Neural progenitor cell (in vitro differentiated cells): ENCODE measurements at regions not wholly inside any gene's neighbourhood (a gene's known extent, or its start where the extent isn't known, plus 50 kb on each side); places are given as distances from the start of the nearest gene placed in this dataset.

ENCODE experiments used
- DNase-seq: peaks from one replicate; pipeline ENCODE4 v3.0.0-alpha.2; 2016; ENCODE audit warnings: low spot score
- H2AFZ ChIP-seq: fragments of 200-600 bp; sonication (generic); replicated peaks from 2 replicates; pipeline ENCODE4 v1.6.1; 2016; ENCODE audit warnings: antibody characterized with exemption
- H3F3A ChIP-seq: fragments of 200-600 bp; sonication (generic); 2 replicates; pipeline ENCODE4 v1.6.1; 2016; ENCODE audit warnings: antibody characterized with exemption, low read depth
- H3K27ac ChIP-seq: fragments of 200-600 bp; sonication (generic); 2 replicates; pipeline ENCODE4 v1.5.1; 2016; ENCODE audit warnings: mild to moderate bottlenecking
- H3K27me3 ChIP-seq: fragments of 200-600 bp; sonication (generic); 2 replicates; pipeline ENCODE4 v1.6.1; 2016; ENCODE audit warnings: mild to moderate bottlenecking, moderate library complexity
- H3K36me3 ChIP-seq: fragments of 200-600 bp; sonication (generic); 2 replicates; pipeline ENCODE4 v1.5.1; 2016
- H3K4me1 ChIP-seq: fragments of 200-600 bp; sonication (generic); 2 replicates; pipeline ENCODE4 v1.6.1; 2016; ENCODE audit warnings: mixed run types
- H3K4me2 ChIP-seq: fragments of 200-600 bp; sonication (generic); 2 replicates; pipeline ENCODE4 v1.6.1; 2016
- H3K4me3 ChIP-seq: fragments of 200-600 bp; sonication (generic); 2 replicates; pipeline ENCODE4 v1.5.1; 2016
- H3K79me2 ChIP-seq: fragments of 200-600 bp; sonication (generic); 2 replicates; pipeline ENCODE4 v1.6.1; 2016; ENCODE audit warnings: low read depth
- H3K9ac ChIP-seq: fragments of 200-600 bp; sonication (generic); 2 replicates; pipeline ENCODE4 v1.6.1; 2016
- H3K9me3 ChIP-seq: fragments of 200-600 bp; sonication (generic); 2 replicates; pipeline ENCODE4 v1.5.1; 2016; ENCODE audit warnings: low read depth
- H4K20me1 ChIP-seq: fragments of 200-600 bp; sonication (generic); 2 replicates; pipeline ENCODE4 v1.6.1; 2016; ENCODE audit warnings: low read depth
- H3K27ac Mint-ChIP-seq: 3 replicates; pipeline ENCODE4 v1.8.0; 2021; ENCODE audit warnings: mixed read lengths
- H3K27me3 Mint-ChIP-seq: 2 replicates; pipeline ENCODE4 v1.8.0; 2022; ENCODE audit warnings: low read depth, mild to moderate bottlenecking, inconsistent platforms, moderate library complexity, mixed read lengths; ENCODE audit not compliant: insufficient read depth
- H3K36me3 Mint-ChIP-seq: 3 replicates; pipeline ENCODE4 v1.8.0; 2021; ENCODE audit warnings: mixed read lengths
- H3K4me1 Mint-ChIP-seq: 3 replicates; pipeline ENCODE4 v1.8.0; 2021; ENCODE audit warnings: mixed read lengths
- H3K4me3 Mint-ChIP-seq: 3 replicates; pipeline ENCODE4 v1.8.0; 2021; ENCODE audit warnings: mild to moderate bottlenecking, moderate library complexity, mixed read lengths
- H3K9me3 Mint-ChIP-seq: 3 replicates; pipeline ENCODE4 v1.8.0; 2020; ENCODE audit warnings: mixed read lengths
- EZH2 ChIP-seq: fragments of 200-600 bp; sonication (generic); IDR thresholded peaks from 2 replicates; pipeline ENCODE4 v1.6.1; 2017; ENCODE audit warnings: antibody characterized with exemption, mild to moderate bottlenecking, moderate library complexity
- EZH2phosphoT487 ChIP-seq: fragments of 200-600 bp; sonication (generic); IDR thresholded peaks from 2 replicates; pipeline ENCODE4 v1.6.1; 2017; ENCODE audit warnings: antibody characterized with exemption
- TF ChIP-seq, protein P1 (sequence below): fragments of 200-600 bp; sonication (generic); IDR thresholded peaks from 2 replicates; pipeline ENCODE4 v1.5.1; 2017; ENCODE audit warnings: antibody characterized with exemption, mild to moderate bottlenecking

DNA sequence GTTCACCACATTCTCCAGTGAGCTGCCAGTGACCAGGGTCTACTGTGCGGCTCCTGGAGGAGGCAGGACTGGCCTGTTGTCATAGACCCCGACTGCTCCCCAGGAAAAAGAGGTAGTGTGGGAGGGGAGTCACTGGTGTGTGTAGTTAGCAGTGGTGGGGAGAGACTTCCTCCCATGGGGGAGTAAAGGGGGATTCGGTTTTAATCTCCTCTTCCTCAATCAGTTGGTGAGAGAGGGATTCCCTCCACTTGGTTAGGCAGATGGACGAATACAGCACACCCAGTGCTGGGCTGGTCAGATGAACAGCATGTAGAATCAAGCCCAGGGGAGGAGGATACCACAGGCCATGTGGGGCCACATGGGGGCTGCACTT is 207.6 kb upstream of the S1PR3 start:
- H3K9ac ChIP-seq: no peak overlapping the region
- peaks cover 7% of the 10 kb centered on the region for H4K20me1 ChIP-seq
- TF ChIP-seq, protein P1, sequence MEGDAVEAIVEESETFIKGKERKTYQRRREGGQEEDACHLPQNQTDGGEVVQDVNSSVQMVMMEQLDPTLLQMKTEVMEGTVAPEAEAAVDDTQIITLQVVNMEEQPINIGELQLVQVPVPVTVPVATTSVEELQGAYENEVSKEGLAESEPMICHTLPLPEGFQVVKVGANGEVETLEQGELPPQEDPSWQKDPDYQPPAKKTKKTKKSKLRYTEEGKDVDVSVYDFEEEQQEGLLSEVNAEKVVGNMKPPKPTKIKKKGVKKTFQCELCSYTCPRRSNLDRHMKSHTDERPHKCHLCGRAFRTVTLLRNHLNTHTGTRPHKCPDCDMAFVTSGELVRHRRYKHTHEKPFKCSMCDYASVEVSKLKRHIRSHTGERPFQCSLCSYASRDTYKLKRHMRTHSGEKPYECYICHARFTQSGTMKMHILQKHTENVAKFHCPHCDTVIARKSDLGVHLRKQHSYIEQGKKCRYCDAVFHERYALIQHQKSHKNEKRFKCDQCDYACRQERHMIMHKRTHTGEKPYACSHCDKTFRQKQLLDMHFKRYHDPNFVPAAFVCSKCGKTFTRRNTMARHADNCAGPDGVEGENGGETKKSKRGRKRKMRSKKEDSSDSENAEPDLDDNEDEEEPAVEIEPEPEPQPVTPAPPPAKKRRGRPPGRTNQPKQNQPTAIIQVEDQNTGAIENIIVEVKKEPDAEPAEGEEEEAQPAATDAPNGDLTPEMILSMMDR: no peak
- TF ChIP-seq EZH2: no peak
- TF ChIP-seq EZH2phosphoT487: no peak
- H3F3A ChIP-seq: peaks cover 40% of the 10 kb centered on the region
- no peaks in the 10 kb centered on the region for H3K9me3 ChIP-seq
- H3K4me1 ChIP-seq: peaks cover 48% of the 10 kb centered on the region
- peak overlapping the region; percentile 71 for H3K4me2 ChIP-seq
- no peaks in the 10 kb centered on the region for H3K79me2 ChIP-seq
- H3K4me1 Mint-ChIP-seq: peaks cover 59% of the 10 kb centered on the region
- H2AFZ ChIP-seq: no peak overlapping the region
- H3K9me3 Mint-ChIP-seq: peaks cover 7% of the 10 kb centered on the region
- peak overlapping the region; percentile 96 for H3K27ac ChIP-seq
- H3K27ac Mint-ChIP-seq: peak overlapping the region; percentile 68
- H3K4me3 Mint-ChIP-seq: peak overlapping the region; percentile 69
- DNase-seq: no peak
- H3K4me3 ChIP-seq: peak overlapping the region; percentile 18
- H3K27me3 ChIP-seq: no peaks in the 10 kb centered on the region
- peaks cover 2% of the 10 kb centered on the region for H3K27me3 Mint-ChIP-seq
- no peaks in the 10 kb centered on the region for H3K36me3 Mint-ChIP-seq
- no peaks in the 10 kb centered on the region for H3K36me3 ChIP-seq

DNA sequence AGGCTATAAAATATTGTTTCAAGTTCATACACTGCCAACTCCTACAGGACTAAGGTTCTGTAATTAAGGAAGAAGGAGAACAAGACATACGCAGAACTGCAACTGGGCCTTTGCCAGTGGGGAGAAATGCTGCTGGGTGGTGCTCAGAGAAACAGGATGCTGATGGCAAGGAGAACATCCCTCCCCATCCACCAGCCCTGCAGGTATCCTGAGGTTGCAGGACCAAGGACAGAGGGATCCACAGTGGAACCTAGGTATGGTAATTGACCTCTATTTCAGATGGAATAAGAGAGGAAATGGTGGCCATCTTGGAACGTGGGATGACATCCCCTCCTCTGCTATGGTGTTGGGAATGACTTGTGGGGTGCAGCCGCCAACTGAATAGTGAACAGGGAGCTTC is 206.3 kb upstream of the S1PR3 start:
- H3K9ac ChIP-seq: no peak overlapping the region
- Mint-ChIP-seq H3K9me3 (peaks cover 10% of the 10 kb centered on the region), H3K27ac (no peak overlapping the region), H3K27me3 (peaks cover 2% of the 10 kb centered on the region), H3K4me3 (no peak overlapping the region), H3K4me1 (peaks cover 58% of the 10 kb centered on the region), H3K36me3 (no peaks in the 10 kb centered on the region)
- peaks cover 7% of the 10 kb centered on the region for H4K20me1 ChIP-seq
- H2AFZ ChIP-seq: no peak overlapping the region
- H3K27ac ChIP-seq: peak overlapping the region; percentile 96
- DNase-seq: no peak
- H3K4me2 ChIP-seq: no peak overlapping the region
- no peaks in the 10 kb centered on the region for H3K36me3 ChIP-seq
- H3F3A ChIP-seq: peaks cover 40% of the 10 kb centered on the region
- peaks cover 48% of the 10 kb centered on the region for H3K4me1 ChIP-seq
- no peak overlapping the region for H3K4me3 ChIP-seq
- no peak for TF ChIP-seq EZH2phosphoT487
- TF ChIP-seq, protein P1: no peak
- TF ChIP-seq EZH2: no peak
- H3K27me3 ChIP-seq: no peaks in the 10 kb centered on the region
- no peaks in the 10 kb centered on the region for H3K9me3 ChIP-seq
- H3K79me2 ChIP-seq: no peaks in the 10 kb centered on the region

DNA sequence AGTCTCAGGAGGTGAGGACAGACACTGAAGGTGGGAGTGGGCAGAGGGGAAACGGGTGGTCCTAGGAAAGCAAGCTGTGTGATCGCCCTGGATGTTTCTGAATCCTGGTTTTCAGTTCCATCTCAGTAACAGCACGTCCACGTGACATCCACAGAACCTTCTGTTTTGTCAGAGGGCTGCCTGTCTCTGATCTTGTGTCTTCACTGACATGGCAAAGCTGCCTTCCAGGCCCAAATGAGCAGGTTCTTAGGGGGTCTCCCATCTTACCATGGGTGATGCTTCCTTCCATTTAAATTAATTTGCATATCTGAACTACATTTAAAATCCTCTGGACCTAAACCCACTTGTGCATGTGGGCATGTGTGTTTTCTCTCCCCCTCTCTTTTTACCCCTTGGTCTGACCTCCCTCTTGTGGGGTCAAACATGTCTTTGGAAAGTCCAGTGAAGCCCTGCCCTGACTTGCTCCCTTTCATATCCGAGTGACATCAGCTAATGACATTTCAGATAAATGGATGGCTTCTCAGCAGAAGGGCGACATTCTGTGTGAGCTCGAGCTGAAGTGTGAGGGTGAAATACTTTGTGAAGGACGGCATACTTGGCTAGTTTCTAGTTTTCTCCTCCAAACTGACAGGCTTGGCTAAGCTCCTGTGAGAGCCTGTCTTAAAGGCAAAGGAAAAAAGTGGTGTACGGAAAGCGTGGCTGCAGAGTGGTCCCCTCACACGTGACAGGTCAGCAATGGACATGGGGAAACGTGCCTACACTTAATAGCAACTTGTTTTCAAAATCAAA is 204.8 kb upstream of the S1PR3 start:
- H3K27me3 Mint-ChIP-seq: peaks cover 5% of the 10 kb centered on the region
- no peak overlapping the region for H3K27ac ChIP-seq
- no peaks in the 10 kb centered on the region for H3K9me3 ChIP-seq
- no peaks in the 10 kb centered on the region for H3K36me3 Mint-ChIP-seq
- no peak overlapping the region for H2AFZ ChIP-seq
- no peak overlapping the region for H3K4me2 ChIP-seq
- no peak overlapping the region for H3K9ac ChIP-seq
- H3K4me1 Mint-ChIP-seq: peaks cover 45% of the 10 kb centered on the region
- H3K27me3 ChIP-seq: no peaks in the 10 kb centered on the region
- peaks cover 35% of the 10 kb centered on the region for H3F3A ChIP-seq
- DNase-seq: no peak
- H3K27ac Mint-ChIP-seq: peak overlapping the region; percentile 14
- H3K4me3 Mint-ChIP-seq: peak overlapping the region; percentile 34
- H3K9me3 Mint-ChIP-seq: peaks cover 10% of the 10 kb centered on the region
- TF ChIP-seq, protein P1: no peak
- TF ChIP-seq EZH2phosphoT487 (no peak), EZH2 (no peak)
- H3K36me3 ChIP-seq: no peaks in the 10 kb centered on the region
- H4K20me1 ChIP-seq: peaks cover 7% of the 10 kb centered on the region
- no peak overlapping the region for H3K4me3 ChIP-seq
- H3K79me2 ChIP-seq: no peaks in the 10 kb centered on the region
- H3K4me1 ChIP-seq: peaks cover 33% of the 10 kb centered on the region
